ENCODE measurements at regions not wholly inside any gene's neighbourhood (a gene's known extent, or its start where the extent isn't known, plus 50 kb on each side); places are given as distances from the start of the nearest gene placed in this dataset.

DNA sequence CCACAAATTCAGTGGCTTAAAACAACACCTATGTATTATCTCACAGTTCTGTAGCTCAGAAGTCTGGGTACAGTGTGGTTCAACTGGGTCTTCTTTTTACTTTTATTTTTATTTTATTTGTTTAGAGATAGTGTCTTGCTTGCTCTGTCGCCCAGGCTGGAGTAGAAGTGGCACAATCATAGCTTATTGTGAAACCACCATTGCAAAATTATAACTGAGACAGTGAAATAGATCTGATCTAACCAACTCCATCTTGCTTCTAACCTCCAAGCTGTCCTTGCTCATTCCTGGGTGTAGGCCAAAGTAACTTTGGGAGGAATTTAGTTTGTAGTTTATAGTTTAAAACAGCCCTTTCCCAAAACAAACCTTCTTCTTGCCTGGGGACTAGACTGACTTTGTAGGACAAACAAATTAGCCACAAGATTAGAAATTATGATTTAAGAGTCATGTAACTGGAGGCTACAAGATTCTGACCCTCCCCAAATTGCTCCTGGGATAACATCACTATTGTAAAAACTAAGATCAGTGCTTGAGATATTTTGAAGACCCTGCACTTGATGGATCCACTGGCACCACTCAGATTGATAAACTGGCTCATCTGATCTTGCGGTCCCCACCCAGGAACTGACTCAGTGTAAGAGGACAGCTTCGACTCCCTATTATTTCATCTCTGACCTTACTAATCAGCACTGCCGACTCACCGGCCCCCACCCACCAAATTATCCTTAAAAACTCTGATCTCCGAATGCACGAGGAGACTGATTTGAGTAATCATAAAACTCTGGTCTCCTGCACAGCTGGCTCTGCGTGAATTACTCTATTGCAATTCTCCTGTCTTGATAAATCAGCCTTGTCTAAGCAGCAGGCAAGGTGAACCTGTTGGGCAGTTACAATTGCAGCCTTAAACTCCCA, 193.4 kb upstream of the CDYL start:
- ChIA-PET POLR2A (no interaction called here), CTCF (no interaction called here)
- TF ChIP-seq ZNF384 (IDR thresholded peaks at IDR 0.05) (no peak), L3MBTL2 (conservative IDR thresholded peaks at IDR 0.05) (no peak), CTBP1 (IDR thresholded peaks at IDR 0.05; ENCODE audit: borderline replicate concordance) (no peak), FOXK2 (IDR thresholded peaks at IDR 0.05) (no peak), SP1 (IDR thresholded peaks at IDR 0.05) (no peak), BHLHE40 (IDR thresholded peaks at IDR 0.05; ENCODE audit: borderline replicate concordance) (no peak), HDGF (IDR thresholded peaks at IDR 0.05; ENCODE audit: borderline replicate concordance) (no peak), TARDBP (IDR thresholded peaks at IDR 0.05) (no peak), NFRKB (IDR thresholded peaks at IDR 0.05) (no peak), SUZ12 (IDR thresholded peaks at IDR 0.05) (no peak), ELF4 (IDR thresholded peaks at IDR 0.05) (no peak), LEF1 (IDR thresholded peaks at IDR 0.05; ENCODE audit: borderline replicate concordance) (no peak), FOXA1 (IDR thresholded peaks at IDR 0.05) (no peak), ARNT (IDR thresholded peaks at IDR 0.05) (no peak), FOXM1 (IDR thresholded peaks at IDR 0.05; ENCODE audit: borderline replicate concordance) (no peak)
- TF ChIP-seq, protein P1, sequence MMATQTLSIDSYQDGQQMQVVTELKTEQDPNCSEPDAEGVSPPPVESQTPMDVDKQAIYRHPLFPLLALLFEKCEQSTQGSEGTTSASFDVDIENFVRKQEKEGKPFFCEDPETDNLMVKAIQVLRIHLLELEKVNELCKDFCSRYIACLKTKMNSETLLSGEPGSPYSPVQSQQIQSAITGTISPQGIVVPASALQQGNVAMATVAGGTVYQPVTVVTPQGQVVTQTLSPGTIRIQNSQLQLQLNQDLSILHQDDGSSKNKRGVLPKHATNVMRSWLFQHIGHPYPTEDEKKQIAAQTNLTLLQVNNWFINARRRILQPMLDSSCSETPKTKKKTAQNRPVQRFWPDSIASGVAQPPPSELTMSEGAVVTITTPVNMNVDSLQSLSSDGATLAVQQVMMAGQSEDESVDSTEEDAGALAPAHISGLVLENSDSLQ (IDR thresholded peaks at IDR 0.05): no peak
- DNase-seq (ENCODE audit: extremely low spot score): no peak

DNA sequence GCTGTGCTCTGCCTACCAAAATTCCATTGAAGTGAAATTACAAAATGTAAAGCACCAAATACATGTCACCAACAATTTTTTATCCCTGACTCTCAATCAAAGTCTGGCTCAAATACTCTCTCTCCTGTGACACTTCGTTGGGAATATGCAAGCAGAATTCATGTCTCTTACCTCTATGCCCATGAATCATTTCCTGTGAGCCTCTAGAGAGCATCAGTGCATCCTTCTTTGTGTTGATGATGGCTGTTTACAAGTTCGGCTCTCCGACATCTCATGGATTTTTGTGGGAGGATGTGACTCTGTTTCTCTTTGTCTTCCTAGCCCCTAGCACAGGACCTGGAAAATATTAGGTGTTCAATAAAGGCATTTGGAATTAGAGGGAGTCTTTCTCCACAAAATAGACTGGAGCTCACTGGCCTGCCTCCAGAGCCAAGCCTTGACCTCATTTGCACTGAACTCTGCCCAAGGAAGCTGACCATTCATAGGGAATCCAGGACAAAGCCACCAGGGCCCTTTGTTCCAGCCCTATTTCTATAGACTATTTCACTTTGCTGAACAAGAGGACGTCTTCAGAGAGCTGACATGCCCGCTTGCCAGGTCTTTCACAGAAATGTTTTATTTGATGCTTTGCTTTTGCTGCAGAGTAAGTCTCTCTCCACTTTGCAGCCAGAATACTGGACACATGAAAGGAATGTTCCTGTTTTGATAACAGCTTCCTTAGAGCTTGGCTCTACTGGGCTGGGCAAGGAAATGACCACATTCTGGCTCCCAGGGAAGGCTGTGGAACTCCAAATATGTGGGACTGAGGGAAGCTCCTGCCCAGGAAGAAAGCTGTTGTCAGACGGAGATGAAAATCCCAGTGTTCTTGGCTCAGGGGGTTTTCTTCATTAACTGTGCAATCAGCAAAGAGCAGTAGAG, 194.5 kb upstream of the CDYL start:
- TF ChIP-seq BHLHE40 (IDR thresholded peaks at IDR 0.05; ENCODE audit: borderline replicate concordance) (no peak), FOXK2 (IDR thresholded peaks at IDR 0.05) (no peak), LEF1 (IDR thresholded peaks at IDR 0.05; ENCODE audit: borderline replicate concordance) (no peak), ELF4 (IDR thresholded peaks at IDR 0.05) (no peak), NFRKB (IDR thresholded peaks at IDR 0.05) (no peak), CTBP1 (IDR thresholded peaks at IDR 0.05; ENCODE audit: borderline replicate concordance) (no peak), SUZ12 (IDR thresholded peaks at IDR 0.05) (no peak), HDGF (IDR thresholded peaks at IDR 0.05; ENCODE audit: borderline replicate concordance) (no peak)
- no peak for DNase-seq (ENCODE audit: extremely low spot score)
- CTCF ChIA-PET: interaction anchor here (0.7 kb wide), 1 partner anchor 18 kb away, joined by 3 read pairs; no protein-coding TSS in a partner anchor
- POLR2A ChIA-PET: no interaction called here

DNA sequence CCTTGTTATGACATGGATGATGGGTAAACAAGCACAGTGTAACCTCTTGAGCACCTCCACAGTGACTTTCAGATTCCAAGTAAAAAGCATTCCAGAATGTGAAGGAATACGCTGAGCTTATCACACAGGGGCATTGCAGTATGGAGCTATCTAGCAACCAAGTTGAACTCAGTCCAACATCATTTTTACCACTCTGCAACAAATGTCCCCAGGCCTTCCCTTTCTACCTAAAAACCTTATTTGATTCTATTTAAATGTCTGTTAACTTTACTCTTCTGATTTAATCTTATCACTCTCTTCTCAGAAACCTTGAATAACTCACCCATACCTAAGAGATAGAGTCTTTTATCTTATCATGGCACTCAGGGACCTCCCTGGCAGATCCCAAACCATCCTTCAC, 195.8 kb upstream of the CDYL start:
- POLR2A ChIA-PET: no interaction called here
- no peak for DNase-seq (ENCODE audit: extremely low spot score)
- TF ChIP-seq ZNF384 (IDR thresholded peaks at IDR 0.05): no peak
- no peak for TF ChIP-seq FOXK2 (IDR thresholded peaks at IDR 0.05)
- TF ChIP-seq ELF4 (IDR thresholded peaks at IDR 0.05): no peak
- TF ChIP-seq, protein P1 (IDR thresholded peaks at IDR 0.05): no peak
- TF ChIP-seq HDGF (IDR thresholded peaks at IDR 0.05; ENCODE audit: borderline replicate concordance): no peak
- TF ChIP-seq FOXM1 (IDR thresholded peaks at IDR 0.05; ENCODE audit: borderline replicate concordance): no peak
- no peak for TF ChIP-seq L3MBTL2 (conservative IDR thresholded peaks at IDR 0.05)
- TF ChIP-seq LEF1 (IDR thresholded peaks at IDR 0.05; ENCODE audit: borderline replicate concordance): no peak
- no peak for TF ChIP-seq ARNT (IDR thresholded peaks at IDR 0.05)
- no peak for TF ChIP-seq NFRKB (IDR thresholded peaks at IDR 0.05)
- no peak for TF ChIP-seq SUZ12 (IDR thresholded peaks at IDR 0.05)
- TF ChIP-seq SP1 (IDR thresholded peaks at IDR 0.05): no peak
- TF ChIP-seq BHLHE40 (IDR thresholded peaks at IDR 0.05; ENCODE audit: borderline replicate concordance): no peak
- CTCF ChIA-PET: no interaction called here

DNA sequence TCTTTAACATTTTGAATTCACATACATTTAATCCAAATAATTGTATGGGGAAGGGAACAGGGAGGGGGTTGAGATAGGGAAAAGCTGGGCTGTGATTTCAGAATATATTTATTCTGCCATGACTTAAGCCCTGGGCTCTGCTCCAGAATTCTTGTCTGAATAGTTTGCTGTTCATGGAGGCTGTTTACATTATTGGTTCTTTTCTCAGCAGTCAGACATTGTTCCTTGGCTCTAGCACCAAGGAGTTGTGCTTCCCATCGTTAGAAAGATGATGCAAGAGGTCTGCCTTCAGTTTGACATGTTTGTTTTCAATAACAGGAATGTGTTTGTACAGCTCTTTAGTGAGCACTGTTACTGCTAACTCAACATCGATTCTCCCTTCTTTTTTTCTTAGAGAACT, 198.8 kb upstream of the CDYL start:
- DNase-seq (ENCODE audit: extremely low spot score): no peak
- no peak for TF ChIP-seq CTBP1 (IDR thresholded peaks at IDR 0.05; ENCODE audit: borderline replicate concordance)
- TF ChIP-seq TARDBP (IDR thresholded peaks at IDR 0.05): no peak
- ChIA-PET POLR2A (no interaction called here), CTCF (interaction anchor here (0.6 kb wide), 1 partner anchor 199 kb away, joined by 8 read pairs; no protein-coding TSS in a partner anchor)

DNA sequence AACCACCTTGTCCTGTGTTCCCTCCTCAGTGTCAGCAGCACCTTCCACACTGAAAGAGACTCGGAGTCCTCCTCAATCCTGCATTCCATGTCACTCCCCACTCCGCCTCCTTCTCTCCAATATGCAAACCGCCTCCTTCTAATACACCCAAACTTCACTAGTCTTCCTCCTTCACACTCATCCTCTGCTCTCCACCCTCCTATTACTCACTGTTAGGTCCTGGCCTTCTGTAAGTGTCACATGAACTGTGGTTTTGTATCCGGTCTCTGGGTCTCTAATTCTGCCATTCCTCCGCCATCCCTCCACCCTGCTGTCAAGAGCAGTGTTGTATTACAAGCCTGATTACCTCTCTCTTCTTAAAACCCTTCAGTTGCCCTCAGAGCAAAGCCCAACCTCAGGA, 200.5 kb upstream of the CDYL start:
- TF ChIP-seq CTBP1 (IDR thresholded peaks at IDR 0.05; ENCODE audit: borderline replicate concordance) (no peak), BHLHE40 (IDR thresholded peaks at IDR 0.05; ENCODE audit: borderline replicate concordance) (no peak), HDGF (IDR thresholded peaks at IDR 0.05; ENCODE audit: borderline replicate concordance) (no peak), SUZ12 (IDR thresholded peaks at IDR 0.05) (no peak), FOXA1 (IDR thresholded peaks at IDR 0.05) (no peak), TARDBP (IDR thresholded peaks at IDR 0.05) (no peak), L3MBTL2 (conservative IDR thresholded peaks at IDR 0.05) (no peak), LEF1 (IDR thresholded peaks at IDR 0.05; ENCODE audit: borderline replicate concordance) (no peak), ARNT (IDR thresholded peaks at IDR 0.05) (no peak), SP1 (IDR thresholded peaks at IDR 0.05) (no peak), NFRKB (IDR thresholded peaks at IDR 0.05) (no peak), FOXK2 (IDR thresholded peaks at IDR 0.05) (no peak), FOXM1 (IDR thresholded peaks at IDR 0.05; ENCODE audit: borderline replicate concordance) (no peak)
- TF ChIP-seq, protein P1 (IDR thresholded peaks at IDR 0.05): no peak
- DNase-seq (ENCODE audit: extremely low spot score): no peak
- CTCF ChIA-PET: no interaction called here
- POLR2A ChIA-PET: no interaction called here

Measured in HEK293T (cell line).